Hypothalamus (tissue), 51 donors: ENCODE measurements at regions not wholly inside any gene's neighbourhood (a gene's known extent, or its start where the extent isn't known, plus 50 kb on each side); places are given as distances from the start of the nearest gene placed in this dataset.
A peak's percentile ranks its signal among the peaks of the same experiment; 100 is the strongest.

Experiments
- DNase-seq, 51 donors: peaks; one replicate each; lab custom pipeline; 2025; lab: John Stamatoyannopoulos, UW

- peak in 25 of 51 donors; percentile 3 to 45 (median 18) for DNase-seq
These were observed 68.7 kb upstream of the ZNF618 start for GRCh38 chr9:113807173-113808061.

- no peak for DNase-seq
These were observed 67.4 kb upstream of the ZNF618 start for GRCh38 chr9:113808391-113809358.

- no peak for DNase-seq
These were observed 58.9 kb upstream of the ZNF618 start for GRCh38 chr9:113817171-113817570.

GRCh38 chr9:113818391-113818790, 57.7 kb upstream of the ZNF618 start:
- DNase-seq = no peak

GRCh38 chr9:113822315-113822714, 53.8 kb upstream of the ZNF618 start:
- DNase-seq = no peak

GRCh38 chr9:113823421-113823820, 52.7 kb upstream of the ZNF618 start:
- DNase-seq = no peak
